CD4-positive, alpha-beta T cell (primary cell): ENCODE measurements at regions not wholly inside any gene's neighbourhood (a gene's known extent, or its start where the extent isn't known, plus 50 kb on each side); places are given as distances from the start of the nearest gene placed in this dataset.

Experiments used
- ATAC-seq: fragments of 200-7000 bp; cut with Tn5 transposase; one replicate; pipeline ENCODE4 v1.10.0; 2022; ENCODE audit warnings: mild to moderate bottlenecking; ENCODE audit not compliant: poor library complexity
- CTCF ChIA-PET: fragments of 350-600 bp; sonication (Branson Sonifier 250); formaldehyde crosslinking; loops from one replicate; lab custom pipeline; 2021; ENCODE audit warnings: antibody characterized with exemption, inconsistent platforms; lab: Charles Lee
- POLR2A ChIA-PET: fragments of 350-600 bp; sonication (Branson Sonifier 250); formaldehyde crosslinking; loops from one replicate; lab custom pipeline; 2021; ENCODE audit warnings: antibody characterized with exemption, inconsistent platforms; lab: Charles Lee
- DNase-seq, 14 experiments: peaks; one replicate each; pipeline ENCODE4 v3.0.0-alpha.2; 2013 to 2020; ENCODE audit warnings: mixed read lengths in 2 of 14
- H3K27ac ChIP-seq, 2 donors: one replicate each; pipeline versions ENCODE4 v1.5.1 to v1.7.0; 2013; ENCODE audit warnings: low read length in 2 of 2, low read depth in 1 of 2, mild to moderate bottlenecking in 1 of 2
- H3K27me3 ChIP-seq, 2 experiments: 1 replicate in 1 of 2; 2 replicates in 1 of 2; pipeline versions ENCODE4 v1.6.1 to v1.7.0; 2013; ENCODE audit warnings: low read length in 2 of 2, control low read depth in 1 of 2, mild to moderate bottlenecking in 1 of 2, moderate library complexity in 1 of 2; ENCODE audit not compliant: insufficient read depth in 2 of 2, control insufficient read depth in 1 of 2
- H3K36me3 ChIP-seq: one replicate; pipeline ENCODE4 v1.6.1; 2013; ENCODE audit warnings: low read length, control low read depth; ENCODE audit not compliant: insufficient read depth
- H3K4me1 ChIP-seq: one replicate; pipeline ENCODE4 v1.6.1; 2013; ENCODE audit warnings: low read length, control low read depth; ENCODE audit not compliant: insufficient read depth
- H3K4me3 ChIP-seq: one replicate; pipeline ENCODE4 v1.5.1; 2013; ENCODE audit warnings: mild to moderate bottlenecking, low read length, moderate library complexity
- H3K9me3 ChIP-seq, 2 experiments: 1 replicate in 1 of 2; 2 replicates in 1 of 2; pipeline versions ENCODE4 v1.6.1 to v1.7.0; 2013; ENCODE audit warnings: low read length in 2 of 2, mild to moderate bottlenecking in 2 of 2, control low read depth in 1 of 2, moderate library complexity in 1 of 2; ENCODE audit not compliant: control insufficient read depth in 1 of 2, insufficient read depth in 1 of 2
- H3K27ac Mint-ChIP-seq: one replicate; pipeline ENCODE4 v1.8.0; 2020; ENCODE audit warnings: mixed read lengths
- H3K27me3 Mint-ChIP-seq: one replicate; pipeline ENCODE4 v1.8.0; 2021; ENCODE audit warnings: mixed read lengths
- H3K36me3 Mint-ChIP-seq: one replicate; pipeline ENCODE4 v1.8.0; 2021; ENCODE audit warnings: low read depth, mixed read lengths
- H3K4me1 Mint-ChIP-seq: one replicate; pipeline ENCODE4 v1.8.0; 2021; ENCODE audit warnings: low read depth, mixed read lengths
- H3K4me3 Mint-ChIP-seq: one replicate; pipeline ENCODE4 v1.8.0; 2020; ENCODE audit warnings: mild to moderate bottlenecking, mixed read lengths
- H3K9me3 Mint-ChIP-seq: one replicate; pipeline ENCODE4 v1.8.0; 2020; ENCODE audit warnings: mixed read lengths
- CTCF ChIP-seq: fragments of 200-600 bp; IDR thresholded peaks from one replicate; pipeline ENCODE4 v1.8.0; 2022; ENCODE audit warnings: antibody characterized with exemption, mild to moderate bottlenecking
- intact Hi-C, 2 experiments: fragments of 100-400 bp; cut with DNase I in 1 of 2; cut with micrococcal nuclease in 1 of 2; formaldehyde crosslinking; loops; one replicate each; pipeline versions ENCODE4 v1.15.1 to v1.9.0; 2023 to 2025; cut with DNase I, micrococcal nuclease

GRCh38 chr12:92625639-92626310 lies 77.0 kb upstream of the PLEKHG7 start:
- ATAC-seq, result no peak
- intact Hi-C loops, result no loop called here
- H3K4me3 Mint-ChIP-seq, result no peak overlapping the region
- H3K27ac Mint-ChIP-seq, result no peak overlapping the region
- CTCF ChIA-PET, result no interaction called here
- DNase-seq, result no peak
- no peaks in the 10 kb centered on the region for H3K4me1 Mint-ChIP-seq
- H3K9me3 ChIP-seq, result peaks cover 0 to 4% of the 10 kb centered on the region in 2 experiments
- no peaks in the 10 kb centered on the region for H3K4me1 ChIP-seq
- H3K27ac ChIP-seq, result no peak overlapping the region
- POLR2A ChIA-PET, result no interaction called here
- no peaks in the 10 kb centered on the region for H3K27me3 ChIP-seq
- H3K36me3 ChIP-seq, result no peaks in the 10 kb centered on the region
- H3K36me3 Mint-ChIP-seq, result no peaks in the 10 kb centered on the region
- peaks cover 3% of the 10 kb centered on the region for H3K9me3 Mint-ChIP-seq
- no peak for TF ChIP-seq CTCF
- no peak overlapping the region for H3K4me3 ChIP-seq
- H3K27me3 Mint-ChIP-seq, result no peaks in the 10 kb centered on the region

DNA sequence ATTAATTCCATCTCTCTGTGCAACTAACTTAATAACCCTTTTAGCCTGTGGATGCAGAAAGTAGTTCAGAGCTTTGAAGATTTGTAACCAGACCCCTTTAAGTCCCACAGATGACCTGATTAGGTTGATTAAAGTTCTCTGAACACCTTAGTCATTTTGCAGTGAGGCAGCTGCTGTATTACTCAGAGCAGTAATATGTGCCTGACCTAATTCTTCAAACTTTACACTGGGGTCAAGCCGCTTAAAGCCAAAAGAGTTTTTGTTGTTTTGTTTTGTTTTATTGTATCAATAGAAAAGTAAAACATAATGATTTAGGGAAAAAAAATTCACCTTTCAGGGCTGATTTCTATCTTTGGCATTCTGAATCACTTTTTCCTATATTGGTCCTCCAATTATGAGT lies 78.6 kb upstream of the PLEKHG7 start:
- no peak for TF ChIP-seq CTCF
- no peaks in the 10 kb centered on the region for H3K36me3 ChIP-seq
- POLR2A ChIA-PET, result no interaction called here
- no peaks in the 10 kb centered on the region for H3K27me3 ChIP-seq
- H3K4me1 Mint-ChIP-seq, result no peaks in the 10 kb centered on the region
- intact Hi-C loops, result no loop called here
- peaks cover 0 to 4% of the 10 kb centered on the region in 2 experiments for H3K9me3 ChIP-seq
- H3K27me3 Mint-ChIP-seq, result no peaks in the 10 kb centered on the region
- CTCF ChIA-PET, result no interaction called here
- H3K27ac ChIP-seq, result no peak overlapping the region
- H3K4me1 ChIP-seq, result no peaks in the 10 kb centered on the region
- H3K4me3 ChIP-seq, result no peak overlapping the region
- H3K27ac Mint-ChIP-seq, result no peak overlapping the region
- no peaks in the 10 kb centered on the region for H3K36me3 Mint-ChIP-seq
- no peak overlapping the region for H3K4me3 Mint-ChIP-seq
- ATAC-seq (no peak), DNase-seq (no peak)
- peaks cover 3% of the 10 kb centered on the region for H3K9me3 Mint-ChIP-seq

GRCh38 chr12:92623386-92623785 lies 79.4 kb upstream of the PLEKHG7 start:
- ATAC-seq, result no peak
- intact Hi-C loops, result no loop called here
- no peak overlapping the region for H3K4me3 Mint-ChIP-seq
- H3K9me3 ChIP-seq, result peaks cover 0 to 4% of the 10 kb centered on the region in 2 experiments
- no peaks in the 10 kb centered on the region for H3K36me3 ChIP-seq
- no peaks in the 10 kb centered on the region for H3K36me3 Mint-ChIP-seq
- no peaks in the 10 kb centered on the region for H3K4me1 Mint-ChIP-seq
- no peak overlapping the region for H3K4me3 ChIP-seq
- CTCF ChIA-PET, result no interaction called here
- no peak for DNase-seq
- H3K27ac ChIP-seq, result no peak overlapping the region
- no peaks in the 10 kb centered on the region for H3K4me1 ChIP-seq
- no peak for TF ChIP-seq CTCF
- H3K27me3 Mint-ChIP-seq, result no peaks in the 10 kb centered on the region
- H3K9me3 Mint-ChIP-seq, result peaks cover 3% of the 10 kb centered on the region
- POLR2A ChIA-PET, result no interaction called here
- no peaks in the 10 kb centered on the region for H3K27me3 ChIP-seq
- H3K27ac Mint-ChIP-seq, result no peak overlapping the region
